Body of pancreas (tissue), 4 donors: ENCODE measurements at regions not wholly inside any gene's neighbourhood (a gene's known extent, or its start where the extent isn't known, plus 50 kb on each side); places are given as distances from the start of the nearest gene placed in this dataset.

ENCODE experiments used
- POLR2A ChIP-seq, 3 donors: fragments of 450-650 bp; IDR thresholded peaks; one replicate each; pipeline ENCODE4 v1.6.1; 2016; ENCODE audit warnings: antibody characterized with exemption in 3 of 3, mild to moderate bottlenecking in 2 of 3
- TF ChIP-seq, protein P1 (sequence below), 7 experiments: fragments of 450-650 bp in 4 of 7; fragments of 200-600 bp in 3 of 7; sonication (generic) in 3 of 7; IDR thresholded peaks; one replicate each; pipeline ENCODE4 v1.5.1; 2016 to 2019; ENCODE audit warnings: antibody characterized with exemption in 7 of 7

- TF ChIP-seq, protein P1, sequence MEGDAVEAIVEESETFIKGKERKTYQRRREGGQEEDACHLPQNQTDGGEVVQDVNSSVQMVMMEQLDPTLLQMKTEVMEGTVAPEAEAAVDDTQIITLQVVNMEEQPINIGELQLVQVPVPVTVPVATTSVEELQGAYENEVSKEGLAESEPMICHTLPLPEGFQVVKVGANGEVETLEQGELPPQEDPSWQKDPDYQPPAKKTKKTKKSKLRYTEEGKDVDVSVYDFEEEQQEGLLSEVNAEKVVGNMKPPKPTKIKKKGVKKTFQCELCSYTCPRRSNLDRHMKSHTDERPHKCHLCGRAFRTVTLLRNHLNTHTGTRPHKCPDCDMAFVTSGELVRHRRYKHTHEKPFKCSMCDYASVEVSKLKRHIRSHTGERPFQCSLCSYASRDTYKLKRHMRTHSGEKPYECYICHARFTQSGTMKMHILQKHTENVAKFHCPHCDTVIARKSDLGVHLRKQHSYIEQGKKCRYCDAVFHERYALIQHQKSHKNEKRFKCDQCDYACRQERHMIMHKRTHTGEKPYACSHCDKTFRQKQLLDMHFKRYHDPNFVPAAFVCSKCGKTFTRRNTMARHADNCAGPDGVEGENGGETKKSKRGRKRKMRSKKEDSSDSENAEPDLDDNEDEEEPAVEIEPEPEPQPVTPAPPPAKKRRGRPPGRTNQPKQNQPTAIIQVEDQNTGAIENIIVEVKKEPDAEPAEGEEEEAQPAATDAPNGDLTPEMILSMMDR (IDR thresholded peaks at IDR 0.05), result no peak
- TF ChIP-seq POLR2A (IDR thresholded peaks at IDR 0.05), result no peak
These were observed 997.9 kb upstream of the FLRT2 start for GRCh38 chr14:84532016-84532415.
